GM12878 (cell line): ENCODE measurements at regions not wholly inside any gene's neighbourhood (a gene's known extent, or its start where the extent isn't known, plus 50 kb on each side); places are given as distances from the start of the nearest gene placed in this dataset.

Experiments
- ATF7 ChIP-seq: fragments of 450-650 bp; IDR thresholded peaks from 2 replicates; pipeline ENCODE4 v1.6.1; 2016; ENCODE audit warnings: low read depth, mild to moderate bottlenecking
- FOXK2 ChIP-seq: fragments of 450-650 bp; IDR thresholded peaks from 2 replicates; pipeline ENCODE4 v1.6.1; 2017; ENCODE audit warnings: mild to moderate bottlenecking, moderate library complexity
- MEF2B ChIP-seq: fragments of 450-650 bp; IDR thresholded peaks from 2 replicates; pipeline ENCODE4 v1.6.1; 2018; ENCODE audit warnings: mild to moderate bottlenecking, moderate library complexity; ENCODE audit not compliant: partially characterized antibody, poor library complexity, severe bottlenecking
- MTA2 ChIP-seq: fragments of 450-650 bp; IDR thresholded peaks from 2 replicates; pipeline ENCODE4 v1.6.1; 2016; ENCODE audit warnings: low read depth, mild to moderate bottlenecking, moderate library complexity
- NFXL1 ChIP-seq: fragments of 450-650 bp; IDR thresholded peaks from 2 replicates; pipeline ENCODE4 v1.6.1; 2017; ENCODE audit warnings: antibody characterized with exemption, mild to moderate bottlenecking, borderline replicate concordance
- RCOR1 ChIP-seq: conservative IDR thresholded peaks from 2 replicates; pipeline ENCODE4 v1.6.1; 2012; ENCODE audit warnings: low read depth, low read length, improper control_type of control experiment
- RUNX3 ChIP-seq: IDR thresholded peaks from 2 replicates; pipeline ENCODE4 v1.6.1; 2012; ENCODE audit warnings: low read length, inconsistent platforms
- SIN3A ChIP-seq: IDR thresholded peaks from 2 replicates; pipeline ENCODE4 v1.6.1; 2012; ENCODE audit warnings: low read depth, low read length, improper control_type of control experiment
- SMAD1 ChIP-seq: fragments of 450-650 bp; IDR thresholded peaks from 2 replicates; pipeline ENCODE4 v1.6.1; 2018; ENCODE audit warnings: mild to moderate bottlenecking, low read depth; ENCODE audit not compliant: partially characterized antibody
- SMARCA5 ChIP-seq: fragments of 450-650 bp; IDR thresholded peaks from 2 replicates; pipeline ENCODE4 v1.6.1; 2017; ENCODE audit warnings: mild to moderate bottlenecking
- SRF ChIP-seq, 2 experiments: IDR thresholded peaks; 2 replicates each; pipeline ENCODE4 v1.6.1; 2011; ENCODE audit warnings: low read depth in 2 of 2, low read length in 2 of 2, mild to moderate bottlenecking in 1 of 2, moderate library complexity in 1 of 2
- TARDBP ChIP-seq: IDR thresholded peaks from 2 replicates; pipeline ENCODE4 v1.6.1; 2016; ENCODE audit warnings: borderline replicate concordance
- ZNF384 ChIP-seq: IDR thresholded peaks from 2 replicates; pipeline ENCODE4 v1.6.1; 2012; ENCODE audit warnings: low read depth, mild to moderate bottlenecking, low read length, improper control_type of control experiment, borderline replicate concordance
- TF ChIP-seq, protein P1 (sequence below): IDR thresholded peaks from 2 replicates; pipeline ENCODE4 v1.6.1; 2012; ENCODE audit warnings: low read depth, low read length, improper control_type of control experiment
- TF ChIP-seq, protein P2 (sequence below): fragments of 450-650 bp; IDR thresholded peaks from 2 replicates; pipeline ENCODE4 v1.6.1; 2017; ENCODE audit warnings: low read depth, mild to moderate bottlenecking, moderate library complexity
- TF ChIP-seq, protein P3 (sequence below): fragments of 150-350 bp; IDR thresholded peaks from 2 replicates; pipeline ENCODE4 v1.6.1; 2014; ENCODE audit warnings: mild to moderate bottlenecking, low read depth, low read length
- TF ChIP-seq, protein P4 (sequence below): fragments of 450-650 bp; IDR thresholded peaks from 2 replicates; pipeline ENCODE4 v1.6.1; 2017; ENCODE audit warnings: mild to moderate bottlenecking
- TF ChIP-seq, protein P5 (sequence below): fragments of 450-650 bp; formaldehyde crosslinking; IDR thresholded peaks from 2 replicates; pipeline ENCODE4 v1.4.0; 2022; ENCODE audit warnings: mild to moderate bottlenecking, moderate library complexity
- TF ChIP-seq, protein P6 (sequence below): fragments of 450-650 bp; IDR thresholded peaks from 2 replicates; pipeline ENCODE4 v1.6.1; 2017; ENCODE audit warnings: antibody characterized with exemption, mild to moderate bottlenecking, moderate library complexity

DNA sequence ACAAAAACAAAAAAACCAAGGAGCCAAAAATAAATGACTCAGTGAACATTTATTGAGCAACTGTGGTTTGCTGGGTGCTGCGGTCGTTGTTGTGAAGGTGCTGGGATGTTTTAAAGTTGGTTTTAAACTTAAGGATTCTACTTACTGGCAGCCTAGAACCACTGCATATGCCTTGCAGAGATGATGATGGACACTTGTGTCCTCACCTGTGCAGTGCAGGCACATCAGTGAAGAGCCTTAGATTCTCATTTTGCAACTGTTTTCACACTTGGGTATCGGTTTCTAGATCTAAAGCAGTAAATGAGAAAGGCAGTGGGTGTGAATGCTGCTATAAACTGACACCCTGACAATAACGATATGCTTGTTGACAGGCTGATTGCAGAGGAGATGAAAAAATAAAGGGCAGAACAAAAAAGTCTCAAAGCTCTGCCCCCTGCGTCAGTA is 68.8 kb downstream of the UTRN start (continued):
- TF ChIP-seq, protein P1, sequence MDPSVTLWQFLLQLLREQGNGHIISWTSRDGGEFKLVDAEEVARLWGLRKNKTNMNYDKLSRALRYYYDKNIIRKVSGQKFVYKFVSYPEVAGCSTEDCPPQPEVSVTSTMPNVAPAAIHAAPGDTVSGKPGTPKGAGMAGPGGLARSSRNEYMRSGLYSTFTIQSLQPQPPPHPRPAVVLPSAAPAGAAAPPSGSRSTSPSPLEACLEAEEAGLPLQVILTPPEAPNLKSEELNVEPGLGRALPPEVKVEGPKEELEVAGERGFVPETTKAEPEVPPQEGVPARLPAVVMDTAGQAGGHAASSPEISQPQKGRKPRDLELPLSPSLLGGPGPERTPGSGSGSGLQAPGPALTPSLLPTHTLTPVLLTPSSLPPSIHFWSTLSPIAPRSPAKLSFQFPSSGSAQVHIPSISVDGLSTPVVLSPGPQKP, result no peak
- no peak for TF ChIP-seq SIN3A
- no peak; the same call in 1 of the 2 replicates for TF ChIP-seq ZNF384
- TF ChIP-seq, protein P2, sequence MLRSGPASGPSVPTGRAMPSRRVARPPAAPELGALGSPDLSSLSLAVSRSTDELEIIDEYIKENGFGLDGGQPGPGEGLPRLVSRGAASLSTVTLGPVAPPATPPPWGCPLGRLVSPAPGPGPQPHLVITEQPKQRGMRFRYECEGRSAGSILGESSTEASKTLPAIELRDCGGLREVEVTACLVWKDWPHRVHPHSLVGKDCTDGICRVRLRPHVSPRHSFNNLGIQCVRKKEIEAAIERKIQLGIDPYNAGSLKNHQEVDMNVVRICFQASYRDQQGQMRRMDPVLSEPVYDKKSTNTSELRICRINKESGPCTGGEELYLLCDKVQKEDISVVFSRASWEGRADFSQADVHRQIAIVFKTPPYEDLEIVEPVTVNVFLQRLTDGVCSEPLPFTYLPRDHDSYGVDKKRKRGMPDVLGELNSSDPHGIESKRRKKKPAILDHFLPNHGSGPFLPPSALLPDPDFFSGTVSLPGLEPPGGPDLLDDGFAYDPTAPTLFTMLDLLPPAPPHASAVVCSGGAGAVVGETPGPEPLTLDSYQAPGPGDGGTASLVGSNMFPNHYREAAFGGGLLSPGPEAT, result peak; percentile 71
- TF ChIP-seq ATF7, result peak; percentile 67
- TF ChIP-seq SRF (IDR thresholded peaks at IDR 0.05; ENCODE audit: low read depth in 2 of 2, low read length in 2 of 2), result no peak
- peak; percentile 75 for TF ChIP-seq MEF2B
- TF ChIP-seq TARDBP, result no peak
- TF ChIP-seq NFXL1, result no peak
- TF ChIP-seq, protein P3, sequence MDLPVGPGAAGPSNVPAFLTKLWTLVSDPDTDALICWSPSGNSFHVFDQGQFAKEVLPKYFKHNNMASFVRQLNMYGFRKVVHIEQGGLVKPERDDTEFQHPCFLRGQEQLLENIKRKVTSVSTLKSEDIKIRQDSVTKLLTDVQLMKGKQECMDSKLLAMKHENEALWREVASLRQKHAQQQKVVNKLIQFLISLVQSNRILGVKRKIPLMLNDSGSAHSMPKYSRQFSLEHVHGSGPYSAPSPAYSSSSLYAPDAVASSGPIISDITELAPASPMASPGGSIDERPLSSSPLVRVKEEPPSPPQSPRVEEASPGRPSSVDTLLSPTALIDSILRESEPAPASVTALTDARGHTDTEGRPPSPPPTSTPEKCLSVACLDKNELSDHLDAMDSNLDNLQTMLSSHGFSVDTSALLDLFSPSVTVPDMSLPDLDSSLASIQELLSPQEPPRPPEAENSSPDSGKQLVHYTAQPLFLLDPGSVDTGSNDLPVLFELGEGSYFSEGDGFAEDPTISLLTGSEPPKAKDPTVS, result no peak
- no peak for TF ChIP-seq SMAD1
- TF ChIP-seq, protein P4, sequence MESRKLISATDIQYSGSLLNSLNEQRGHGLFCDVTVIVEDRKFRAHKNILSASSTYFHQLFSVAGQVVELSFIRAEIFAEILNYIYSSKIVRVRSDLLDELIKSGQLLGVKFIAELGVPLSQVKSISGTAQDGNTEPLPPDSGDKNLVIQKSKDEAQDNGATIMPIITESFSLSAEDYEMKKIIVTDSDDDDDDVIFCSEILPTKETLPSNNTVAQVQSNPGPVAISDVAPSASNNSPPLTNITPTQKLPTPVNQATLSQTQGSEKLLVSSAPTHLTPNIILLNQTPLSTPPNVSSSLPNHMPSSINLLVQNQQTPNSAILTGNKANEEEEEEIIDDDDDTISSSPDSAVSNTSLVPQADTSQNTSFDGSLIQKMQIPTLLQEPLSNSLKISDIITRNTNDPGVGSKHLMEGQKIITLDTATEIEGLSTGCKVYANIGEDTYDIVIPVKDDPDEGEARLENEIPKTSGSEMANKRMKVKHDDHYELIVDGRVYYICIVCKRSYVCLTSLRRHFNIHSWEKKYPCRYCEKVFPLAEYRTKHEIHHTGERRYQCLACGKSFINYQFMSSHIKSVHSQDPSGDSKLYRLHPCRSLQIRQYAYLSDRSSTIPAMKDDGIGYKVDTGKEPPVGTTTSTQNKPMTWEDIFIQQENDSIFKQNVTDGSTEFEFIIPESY, result no peak
- TF ChIP-seq RCOR1, result no peak; the same call in 1 of the 2 replicates
- TF ChIP-seq RUNX3, result no peak
- TF ChIP-seq, protein P5, sequence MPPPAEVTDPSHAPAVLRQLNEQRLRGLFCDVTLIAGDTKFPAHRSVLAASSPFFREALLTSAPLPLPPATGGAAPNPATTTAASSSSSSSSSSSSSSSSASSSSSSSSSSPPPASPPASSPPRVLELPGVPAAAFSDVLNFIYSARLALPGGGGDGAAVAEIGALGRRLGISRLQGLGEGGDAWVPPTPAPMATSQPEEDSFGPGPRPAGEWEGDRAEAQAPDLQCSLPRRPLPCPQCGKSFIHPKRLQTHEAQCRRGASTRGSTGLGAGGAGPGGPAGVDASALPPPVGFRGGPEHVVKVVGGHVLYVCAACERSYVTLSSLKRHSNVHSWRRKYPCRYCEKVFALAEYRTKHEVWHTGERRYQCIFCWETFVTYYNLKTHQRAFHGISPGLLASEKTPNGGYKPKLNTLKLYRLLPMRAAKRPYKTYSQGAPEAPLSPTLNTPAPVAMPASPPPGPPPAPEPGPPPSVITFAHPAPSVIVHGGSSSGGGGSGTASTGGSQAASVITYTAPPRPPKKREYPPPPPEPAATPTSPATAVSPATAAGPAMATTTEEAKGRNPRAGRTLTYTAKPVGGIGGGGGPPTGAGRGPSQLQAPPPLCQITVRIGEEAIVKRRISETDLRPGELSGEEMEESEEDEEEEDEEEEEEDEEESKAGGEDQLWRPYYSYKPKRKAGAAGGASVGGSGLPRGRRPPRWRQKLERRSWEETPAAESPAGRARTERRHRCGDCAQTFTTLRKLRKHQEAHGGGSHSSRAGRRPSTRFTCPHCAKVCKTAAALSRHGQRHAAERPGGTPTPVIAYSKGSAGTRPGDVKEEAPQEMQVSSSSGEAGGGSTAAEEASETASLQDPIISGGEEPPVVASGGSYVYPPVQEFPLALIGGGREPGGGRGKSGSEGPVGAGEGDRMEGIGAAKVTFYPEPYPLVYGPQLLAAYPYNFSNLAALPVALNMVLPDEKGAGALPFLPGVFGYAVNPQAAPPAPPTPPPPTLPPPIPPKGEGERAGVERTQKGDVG (CRISPR knock-in tag), result no peak
- TF ChIP-seq, protein P6, sequence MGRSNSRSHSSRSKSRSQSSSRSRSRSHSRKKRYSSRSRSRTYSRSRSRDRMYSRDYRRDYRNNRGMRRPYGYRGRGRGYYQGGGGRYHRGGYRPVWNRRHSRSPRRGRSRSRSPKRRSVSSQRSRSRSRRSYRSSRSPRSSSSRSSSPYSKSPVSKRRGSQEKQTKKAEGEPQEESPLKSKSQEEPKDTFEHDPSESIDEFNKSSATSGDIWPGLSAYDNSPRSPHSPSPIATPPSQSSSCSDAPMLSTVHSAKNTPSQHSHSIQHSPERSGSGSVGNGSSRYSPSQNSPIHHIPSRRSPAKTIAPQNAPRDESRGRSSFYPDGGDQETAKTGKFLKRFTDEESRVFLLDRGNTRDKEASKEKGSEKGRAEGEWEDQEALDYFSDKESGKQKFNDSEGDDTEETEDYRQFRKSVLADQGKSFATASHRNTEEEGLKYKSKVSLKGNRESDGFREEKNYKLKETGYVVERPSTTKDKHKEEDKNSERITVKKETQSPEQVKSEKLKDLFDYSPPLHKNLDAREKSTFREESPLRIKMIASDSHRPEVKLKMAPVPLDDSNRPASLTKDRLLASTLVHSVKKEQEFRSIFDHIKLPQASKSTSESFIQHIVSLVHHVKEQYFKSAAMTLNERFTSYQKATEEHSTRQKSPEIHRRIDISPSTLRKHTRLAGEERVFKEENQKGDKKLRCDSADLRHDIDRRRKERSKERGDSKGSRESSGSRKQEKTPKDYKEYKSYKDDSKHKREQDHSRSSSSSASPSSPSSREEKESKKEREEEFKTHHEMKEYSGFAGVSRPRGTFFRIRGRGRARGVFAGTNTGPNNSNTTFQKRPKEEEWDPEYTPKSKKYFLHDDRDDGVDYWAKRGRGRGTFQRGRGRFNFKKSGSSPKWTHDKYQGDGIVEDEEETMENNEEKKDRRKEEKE, result no peak
- peak; percentile 89 for TF ChIP-seq MTA2
- no peak for TF ChIP-seq FOXK2
- TF ChIP-seq SMARCA5, result no peak
